ENCODE measurements at regions not wholly inside any gene's neighbourhood (a gene's known extent, or its start where the extent isn't known, plus 50 kb on each side); places are given as distances from the start of the nearest gene placed in this dataset.
"Not testable (repeated sequence)": the region's sequence is repeated elsewhere in the genome, so short reads cannot be mapped to it uniquely, and the experiment has no call there.

DNA sequence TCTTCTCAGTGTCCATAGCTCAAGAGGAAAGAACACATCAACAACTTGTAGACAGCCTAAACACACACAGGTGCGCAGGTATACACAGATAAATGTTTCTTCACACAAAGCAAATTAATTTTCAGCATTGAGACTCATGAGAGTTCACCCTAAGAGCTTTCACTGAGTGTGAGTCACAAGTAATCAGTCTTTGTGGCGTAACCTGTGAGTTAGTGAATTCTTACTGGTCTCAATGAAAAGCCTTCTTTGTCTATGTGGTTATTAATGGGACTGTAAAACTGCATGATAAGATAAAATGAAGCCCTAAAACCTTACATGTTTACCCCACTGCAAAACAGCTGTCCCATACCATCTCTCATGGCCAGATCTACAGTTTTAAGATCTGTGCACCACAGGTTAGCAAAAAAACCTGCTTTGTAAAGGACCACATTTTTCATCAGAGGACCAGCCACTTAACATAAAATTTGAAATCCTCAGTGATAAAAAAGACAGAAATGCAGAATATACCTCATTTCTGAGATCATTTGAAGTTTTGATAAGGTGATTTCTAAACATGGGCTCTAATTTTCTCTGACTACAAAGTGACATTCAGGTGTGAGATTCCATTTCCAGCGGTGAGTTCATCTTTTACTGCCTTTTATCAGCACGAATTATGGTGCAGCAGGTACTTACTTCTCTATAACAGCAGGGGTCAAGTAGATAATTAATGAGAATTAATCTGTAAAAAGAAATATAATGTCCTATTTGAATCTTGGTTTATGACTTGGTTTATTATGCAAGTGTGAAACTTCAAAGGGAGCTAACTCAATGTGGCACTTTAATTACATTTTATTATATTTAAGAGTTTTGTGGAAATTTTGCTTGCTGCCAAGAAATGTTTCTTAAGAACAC is 335.7 kb upstream of the PIK3R1 start:
- H3K4me3 ChIP-seq (ENCODE audit: low read length in 2 of 2), result no peak overlapping the region
- 85% methylated on average over 4 of the region's 4 CpGs for WGBS
- H3K27me3 ChIP-seq (ENCODE audit: control insufficient read depth in 2 of 2, insufficient read depth in 1 of 2, low read length in 1 of 2), result no peaks in the 10 kb centered on the region
- no peaks in the 10 kb centered on the region for H3K4me1 ChIP-seq (ENCODE audit: control insufficient read depth in 2 of 2, insufficient read depth in 2 of 2, low read length in 2 of 2)
- H3K36me3 ChIP-seq (ENCODE audit: control insufficient read depth in 2 of 2, insufficient read depth in 2 of 2, low read length in 1 of 2), result no peaks in the 10 kb centered on the region
- H3K27ac ChIP-seq (ENCODE audit: low read depth in 1 of 2, low read length in 1 of 2), result no peak overlapping the region
- no peaks in the 10 kb centered on the region for H3K9me3 ChIP-seq (ENCODE audit: control insufficient read depth in 2 of 2, insufficient read depth in 1 of 2, low read length in 1 of 2)
- DNase-seq (ENCODE audit: low read depth in 6 of 9, low spot score in 9 of 9), result no peak

DNA sequence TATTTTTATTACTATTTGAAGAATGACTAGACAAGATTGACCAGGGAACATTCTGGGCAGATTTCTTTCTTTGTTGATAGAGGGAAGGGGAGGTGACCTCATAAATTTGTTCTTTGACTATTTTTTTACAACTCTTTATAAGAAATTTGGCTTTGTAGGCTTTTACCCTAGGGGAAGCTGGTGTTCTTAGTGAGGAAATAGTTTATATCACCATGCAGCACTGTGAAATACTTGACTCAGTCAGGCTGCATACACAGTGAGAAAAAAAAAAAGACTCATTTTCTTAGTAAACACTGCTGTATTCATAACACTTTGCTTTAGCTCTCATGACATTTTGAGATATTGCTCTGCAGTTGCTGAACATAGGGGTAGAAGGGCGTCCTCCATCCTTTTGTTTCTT is 336.6 kb upstream of the PIK3R1 start:
- DNase-seq (ENCODE audit: low read depth in 6 of 9, low spot score in 9 of 9), result no peak

DNA sequence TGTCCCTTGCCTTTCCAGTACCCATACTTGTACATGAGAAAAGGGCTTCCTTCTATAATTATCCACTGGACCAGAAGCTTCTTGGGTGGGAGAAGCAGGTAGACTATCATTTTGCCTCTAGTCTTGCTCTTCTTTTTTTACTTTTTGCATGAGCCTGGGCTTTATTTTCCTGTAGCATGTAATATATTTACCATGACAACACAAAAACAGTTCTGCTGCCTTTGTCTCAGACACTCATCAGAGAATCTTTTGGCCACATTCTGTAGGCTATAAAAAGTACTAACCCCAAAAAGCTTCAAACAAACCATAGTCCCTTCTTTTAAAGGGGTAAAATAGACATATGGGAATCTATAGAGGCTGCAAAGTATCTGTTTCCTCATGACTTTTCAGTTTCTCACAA is 339.2 kb upstream of the PIK3R1 start:
- Histone ChIP-seq H3K9me3 (ENCODE audit: control insufficient read depth in 2 of 2, insufficient read depth in 1 of 2, low read length in 1 of 2) (no peaks in the 10 kb centered on the region), H3K27ac (ENCODE audit: low read depth in 1 of 2, low read length in 1 of 2) (no peak overlapping the region), H3K36me3 (ENCODE audit: control insufficient read depth in 2 of 2, insufficient read depth in 2 of 2, low read length in 1 of 2) (no peaks in the 10 kb centered on the region), H3K27me3 (ENCODE audit: control insufficient read depth in 2 of 2, insufficient read depth in 1 of 2, low read length in 1 of 2) (no peaks in the 10 kb centered on the region), H3K4me3 (ENCODE audit: low read length in 2 of 2) (no peak overlapping the region), H3K4me1 (ENCODE audit: control insufficient read depth in 2 of 2, insufficient read depth in 2 of 2, low read length in 2 of 2) (no peaks in the 10 kb centered on the region)
- no peak for DNase-seq (ENCODE audit: low read depth in 6 of 9, low spot score in 9 of 9)

More for the DNA sequence above, 336.6 kb upstream of the PIK3R1 start:
- Histone ChIP-seq H3K9me3 (ENCODE audit: control insufficient read depth in 2 of 2, insufficient read depth in 1 of 2, low read length in 1 of 2) (no peaks in the 10 kb centered on the region), H3K36me3 (ENCODE audit: control insufficient read depth in 2 of 2, insufficient read depth in 2 of 2, low read length in 1 of 2) (no peaks in the 10 kb centered on the region), H3K27me3 (ENCODE audit: control insufficient read depth in 2 of 2, insufficient read depth in 1 of 2, low read length in 1 of 2) (no peaks in the 10 kb centered on the region), H3K4me3 (ENCODE audit: low read length in 2 of 2) (no peak overlapping the region), H3K27ac (ENCODE audit: low read depth in 1 of 2, low read length in 1 of 2) (no peak overlapping the region), H3K4me1 (ENCODE audit: control insufficient read depth in 2 of 2, insufficient read depth in 2 of 2, low read length in 2 of 2) (no peaks in the 10 kb centered on the region)
- 95% methylated on average over 1 of the region's 1 CpG for WGBS

GRCh38 chr5:67875601-67876000 is 340.0 kb upstream of the PIK3R1 start:
- Histone ChIP-seq H3K36me3 (ENCODE audit: control insufficient read depth in 2 of 2, insufficient read depth in 2 of 2, low read length in 1 of 2) (no peaks in the 10 kb centered on the region), H3K27ac (ENCODE audit: low read depth in 1 of 2, low read length in 1 of 2) (no peak overlapping the region), H3K4me3 (ENCODE audit: low read length in 2 of 2) (no peak overlapping the region), H3K27me3 (ENCODE audit: control insufficient read depth in 2 of 2, insufficient read depth in 1 of 2, low read length in 1 of 2) (no peaks in the 10 kb centered on the region), H3K4me1 (ENCODE audit: control insufficient read depth in 2 of 2, insufficient read depth in 2 of 2, low read length in 2 of 2) (no peaks in the 10 kb centered on the region), H3K9me3 (ENCODE audit: control insufficient read depth in 2 of 2, insufficient read depth in 1 of 2, low read length in 1 of 2) (no peaks in the 10 kb centered on the region)
- no peak for DNase-seq (ENCODE audit: low read depth in 6 of 9, low spot score in 9 of 9)
- WGBS, result 96% methylated on average over 3 of the region's 3 CpGs

- Histone ChIP-seq H3K27me3 (ENCODE audit: control insufficient read depth in 2 of 2, insufficient read depth in 1 of 2, low read length in 1 of 2) (no peaks in the 10 kb centered on the region), H3K27ac (ENCODE audit: low read depth in 1 of 2, low read length in 1 of 2) (no peak overlapping the region), H3K36me3 (ENCODE audit: control insufficient read depth in 2 of 2, insufficient read depth in 2 of 2, low read length in 1 of 2) (no peaks in the 10 kb centered on the region), H3K4me3 (ENCODE audit: low read length in 2 of 2) (no peak overlapping the region), H3K9me3 (ENCODE audit: control insufficient read depth in 2 of 2, insufficient read depth in 1 of 2, low read length in 1 of 2) (no peaks in the 10 kb centered on the region), H3K4me1 (ENCODE audit: control insufficient read depth in 2 of 2, insufficient read depth in 2 of 2, low read length in 2 of 2) (no peaks in the 10 kb centered on the region)
- no peak for DNase-seq (ENCODE audit: low read depth in 6 of 9, low spot score in 9 of 9)
Observed at GRCh38 chr5:67873935-67874334, 341.6 kb upstream of the PIK3R1 start.

DNA sequence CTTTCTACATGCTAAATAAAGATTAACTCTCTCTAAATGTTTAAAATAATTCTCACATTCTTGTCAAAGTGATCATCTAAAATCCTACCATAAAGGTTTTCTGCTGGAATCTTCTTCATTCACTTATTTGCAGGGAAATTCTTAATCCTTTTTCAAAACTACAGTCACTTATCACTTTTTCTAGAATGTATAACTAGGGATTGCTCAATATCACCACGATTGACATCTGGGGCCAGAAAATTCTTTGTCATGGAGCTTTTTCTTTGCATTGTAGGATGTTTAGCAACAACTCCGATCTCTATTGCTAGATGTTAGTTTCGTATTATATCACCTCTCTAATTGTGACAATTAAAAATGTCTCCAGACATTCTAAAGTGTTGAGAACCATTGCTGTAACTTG is 344.9 kb upstream of the PIK3R1 start:
- no peaks in the 10 kb centered on the region for H3K9me3 ChIP-seq (ENCODE audit: control insufficient read depth in 2 of 2, insufficient read depth in 1 of 2, low read length in 1 of 2)
- H3K4me1 ChIP-seq (ENCODE audit: control insufficient read depth in 2 of 2, insufficient read depth in 2 of 2, low read length in 2 of 2), result no peaks in the 10 kb centered on the region
- DNase-seq (ENCODE audit: low read depth in 6 of 9, low spot score in 9 of 9), result no peak
- H3K4me3 ChIP-seq (ENCODE audit: low read length in 2 of 2), result no peak overlapping the region
- H3K27me3 ChIP-seq (ENCODE audit: control insufficient read depth in 2 of 2, insufficient read depth in 1 of 2, low read length in 1 of 2), result no peaks in the 10 kb centered on the region
- no peak overlapping the region for H3K27ac ChIP-seq (ENCODE audit: low read depth in 1 of 2, low read length in 1 of 2)
- 94% methylated on average over 3 of the region's 3 CpGs for WGBS
- no peaks in the 10 kb centered on the region for H3K36me3 ChIP-seq (ENCODE audit: control insufficient read depth in 2 of 2, insufficient read depth in 2 of 2, low read length in 1 of 2)

DNA sequence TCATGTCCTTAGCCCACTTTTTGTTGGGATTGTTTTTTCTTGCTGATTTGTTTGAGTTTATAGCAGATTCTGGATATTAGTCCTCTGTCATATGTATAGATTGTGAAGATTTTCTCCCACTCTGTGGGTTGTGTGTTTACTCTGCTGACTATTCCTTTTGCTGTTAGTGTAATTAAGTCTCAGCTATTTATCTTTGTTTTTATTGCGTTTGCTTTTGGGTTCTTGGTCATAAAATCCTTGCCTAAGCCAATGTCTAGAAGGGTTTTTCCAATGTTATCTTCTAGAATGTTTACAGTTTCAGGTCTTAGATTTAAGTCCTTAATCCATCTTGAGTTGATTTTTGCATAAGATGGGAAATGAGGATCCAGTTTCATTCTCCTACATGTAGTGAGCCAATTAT is 351.2 kb upstream of the PIK3R1 start:
- 98% methylated on average over 1 of the region's 1 CpG for WGBS
- not testable (repeated sequence) for H3K4me3 ChIP-seq (ENCODE audit: low read length in 2 of 2); H3K27ac ChIP-seq (ENCODE audit: low read depth in 1 of 2, low read length in 1 of 2); H3K9me3 ChIP-seq (ENCODE audit: control insufficient read depth in 2 of 2, insufficient read depth in 1 of 2, low read length in 1 of 2); DNase-seq (ENCODE audit: low read depth in 6 of 9, low spot score in 9 of 9); H3K36me3 ChIP-seq (ENCODE audit: control insufficient read depth in 2 of 2, insufficient read depth in 2 of 2, low read length in 1 of 2); H3K4me1 ChIP-seq (ENCODE audit: control insufficient read depth in 2 of 2, insufficient read depth in 2 of 2, low read length in 2 of 2); H3K27me3 ChIP-seq (ENCODE audit: control insufficient read depth in 2 of 2, insufficient read depth in 1 of 2, low read length in 1 of 2)

GRCh38 chr5:67858471-67859031 is 357.0 kb upstream of the PIK3R1 start:
- Histone ChIP-seq H3K9me3 (ENCODE audit: control insufficient read depth in 2 of 2, insufficient read depth in 1 of 2, low read length in 1 of 2) (no peaks in the 10 kb centered on the region), H3K4me3 (ENCODE audit: low read length in 2 of 2) (no peak overlapping the region), H3K4me1 (ENCODE audit: control insufficient read depth in 2 of 2, insufficient read depth in 2 of 2, low read length in 2 of 2) (no peaks in the 10 kb centered on the region), H3K27ac (ENCODE audit: low read depth in 1 of 2, low read length in 1 of 2) (no peak overlapping the region), H3K36me3 (ENCODE audit: control insufficient read depth in 2 of 2, insufficient read depth in 2 of 2, low read length in 1 of 2) (no peaks in the 10 kb centered on the region), H3K27me3 (ENCODE audit: control insufficient read depth in 2 of 2, insufficient read depth in 1 of 2, low read length in 1 of 2) (no peaks in the 10 kb centered on the region)
- DNase-seq (ENCODE audit: low read depth in 6 of 9, low spot score in 9 of 9), result no peak
- 98% methylated on average over 5 of the region's 5 CpGs for WGBS

DNA sequence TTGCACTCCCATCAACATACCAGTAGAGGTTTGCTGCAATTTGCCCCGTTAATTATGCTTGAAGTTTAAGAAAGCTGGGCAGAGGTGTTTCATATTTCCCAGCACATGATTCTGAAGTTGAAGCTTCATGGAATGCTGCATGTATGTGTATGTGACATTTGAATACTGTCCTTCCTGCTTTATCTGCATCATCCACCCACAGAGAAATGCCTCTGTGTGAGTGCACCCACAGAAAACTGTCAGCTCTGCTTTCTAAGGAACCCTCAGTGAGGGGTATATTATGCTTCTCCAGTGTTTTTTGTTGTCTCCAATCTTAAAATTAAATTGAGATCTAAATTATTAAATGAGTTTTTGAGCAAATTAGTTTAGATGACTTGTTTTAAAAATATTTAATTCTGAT is 358.1 kb upstream of the PIK3R1 start:
- DNase-seq (ENCODE audit: low read depth in 6 of 9, low spot score in 9 of 9), result no peak
- H3K4me1 ChIP-seq (ENCODE audit: control insufficient read depth in 2 of 2, insufficient read depth in 2 of 2, low read length in 2 of 2), result no peaks in the 10 kb centered on the region
- no peaks in the 10 kb centered on the region for H3K36me3 ChIP-seq (ENCODE audit: control insufficient read depth in 2 of 2, insufficient read depth in 2 of 2, low read length in 1 of 2)
- no peak overlapping the region for H3K27ac ChIP-seq (ENCODE audit: low read depth in 1 of 2, low read length in 1 of 2)
- H3K9me3 ChIP-seq (ENCODE audit: control insufficient read depth in 2 of 2, insufficient read depth in 1 of 2, low read length in 1 of 2), result no peaks in the 10 kb centered on the region
- H3K27me3 ChIP-seq (ENCODE audit: control insufficient read depth in 2 of 2, insufficient read depth in 1 of 2, low read length in 1 of 2), result no peaks in the 10 kb centered on the region
- WGBS, result 97% methylated on average over 1 of the region's 1 CpG
- no peak overlapping the region for H3K4me3 ChIP-seq (ENCODE audit: low read length in 2 of 2)

Measured in thymus (tissue), 11 donors.